ENCODE measurements at regions not wholly inside any gene's neighbourhood (a gene's known extent, or its start where the extent isn't known, plus 50 kb on each side); places are given as distances from the start of the nearest gene placed in this dataset.

GRCh38 chr4:74545448-74545847, 100.5 kb downstream of the AREG start:
- Histone ChIP-seq H3K27ac (ENCODE audit: extremely low read length, insufficient read depth, low read length) (no peak overlapping the region), H3K9me3 (ENCODE audit: low read length) (no peaks in the 10 kb centered on the region), H2AFZ (ENCODE audit: low read length) (no peak overlapping the region), H3K79me2 (ENCODE audit: insufficient read depth, low read length) (no peaks in the 10 kb centered on the region), H3K36me3 (replicated peaks in 1 of 2; ENCODE audit: control insufficient read depth in 1 of 2, insufficient read depth in 2 of 2, low read length in 2 of 2) (no peaks in the 10 kb centered on the region), H3K27me3 (ENCODE audit: control insufficient read depth in 1 of 2, insufficient read depth in 2 of 2, low read length in 2 of 2) (no peaks in the 10 kb centered on the region), H3K4me1 (ENCODE audit: insufficient read depth, low read length) (peaks cover 10% of the 10 kb centered on the region; the same call in 1 of the 2 replicates), H4K20me1 (ENCODE audit: insufficient read depth, low read length) (no peaks in the 10 kb centered on the region), H3K4me2 (ENCODE audit: low read depth, low read length) (no peak overlapping the region), H3K4me3 (replicated peaks in 1 of 3; ENCODE audit: insufficient read depth in 1 of 3, low read depth in 2 of 3, low read length in 3 of 3) (no peak overlapping the region), H3K9ac (ENCODE audit: insufficient read depth, low read depth, low read length) (no peak overlapping the region)
- FAIRE-seq (no peak), ATAC-seq (no peak), DNase-seq (ENCODE audit: low spot score) (no peak)
- TF ChIP-seq HDAC6 (IDR thresholded peaks at IDR 0.05; ENCODE audit: low read depth, low read length) = no peak
- TF ChIP-seq ZNF598 (CRISPR knock-in tag; IDR thresholded peaks at IDR 0.05; ENCODE audit: borderline replicate concordance) = no peak
- no peak for TF ChIP-seq ZFP62 (CRISPR knock-in tag; IDR thresholded peaks at IDR 0.05)
- TF ChIP-seq THAP8 (CRISPR knock-in tag; IDR thresholded peaks at IDR 0.05; ENCODE audit: borderline replicate concordance) = no peak
- TF ChIP-seq GTF2F1 (IDR thresholded peaks at IDR 0.05; ENCODE audit: low read length) = no peak
- TF ChIP-seq BCL6 (CRISPR knock-in tag; IDR thresholded peaks at IDR 0.05) = no peak
- TF ChIP-seq ZNF124 (CRISPR knock-in tag; IDR thresholded peaks at IDR 0.05) = no peak
- no peak for TF ChIP-seq ZGPAT (CRISPR knock-in tag; IDR thresholded peaks at IDR 0.05)
- TF ChIP-seq NCOA5 (CRISPR knock-in tag; IDR thresholded peaks at IDR 0.05) = no peak
- TF ChIP-seq MYC (CRISPR knock-in tag; IDR thresholded peaks at IDR 0.05; ENCODE audit: borderline replicate concordance) = no peak
- no peak for TF ChIP-seq ZNF264 (CRISPR knock-in tag; IDR thresholded peaks at IDR 0.05)
- no peak for TF ChIP-seq ZC3H4 (CRISPR knock-in tag; IDR thresholded peaks at IDR 0.05; ENCODE audit: borderline replicate concordance)
- TF ChIP-seq EHMT2 (IDR thresholded peaks at IDR 0.05; ENCODE audit: borderline replicate concordance, low read depth, low read length) = no peak
- TF ChIP-seq ZNF879 (CRISPR knock-in tag; IDR thresholded peaks at IDR 0.05) = no peak
- TF ChIP-seq IKZF5 (CRISPR knock-in tag; IDR thresholded peaks at IDR 0.05) = no peak
- TF ChIP-seq POLR2AphosphoS5 (IDR thresholded peaks at IDR 0.05; ENCODE audit: low read depth, low read length) = no peak
- intact Hi-C loops (cut with micrococcal nuclease; ENCODE audit: unreplicated experiment) = no loop called here
- ChIA-PET CTCF (ENCODE audit: low intra/inter-chr PET ratio, low total read pairs) (no interaction called here), POLR2A (interaction anchor here (1.7 kb wide), 1 partner anchor 109 kb away, joined by 6 read pairs; no protein-coding TSS in a partner anchor)
- in situ Hi-C loops (cut with HindIII; ENCODE audit: extremely low pct_ligation_motif_present, low pct_unique_long_range_greater_than_20kb) = no loop called here
- no TSS peak for BruUV-seq (replicated peaks)
